Sigmoid colon (tissue), 3 donors: ENCODE measurements at regions not wholly inside any gene's neighbourhood (a gene's known extent, or its start where the extent isn't known, plus 50 kb on each side); places are given as distances from the start of the nearest gene placed in this dataset.

Experiments used
- POLR2A ChIP-seq, 2 donors: fragments of 450-650 bp; IDR thresholded peaks; one replicate each; pipeline ENCODE4 v1.6.1; 2016; ENCODE audit warnings: antibody characterized with exemption in 2 of 2, mild to moderate bottlenecking in 2 of 2, moderate library complexity in 2 of 2
- TF ChIP-seq, protein P1 (sequence below), 4 experiments: fragments of 450-650 bp in 3 of 4; fragments of 200-600 bp in 1 of 4; IDR thresholded peaks; one replicate each; pipeline ENCODE4 v1.5.1; 2016 to 2019; ENCODE audit warnings: antibody characterized with exemption in 4 of 4, mild to moderate bottlenecking in 3 of 4, moderate library complexity in 2 of 4

DNA sequence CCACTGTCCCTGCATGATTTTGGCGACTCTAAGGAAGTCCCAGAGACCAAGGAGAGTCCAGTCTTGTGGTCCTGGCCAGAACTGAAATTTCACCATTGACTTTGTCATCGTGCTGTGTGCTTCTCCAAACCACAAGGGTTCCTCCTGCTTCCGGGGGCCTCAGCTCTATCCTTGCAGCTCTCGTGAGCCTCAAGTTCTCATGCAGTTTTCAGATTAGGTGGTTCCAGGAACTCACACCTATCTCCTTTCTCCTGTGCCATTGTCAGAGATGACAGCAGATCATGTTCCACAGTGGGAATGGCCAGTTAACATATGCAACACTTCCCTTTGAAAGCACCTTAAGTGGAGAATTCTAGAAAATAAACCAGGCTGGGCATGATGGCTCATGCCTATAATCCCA lies 97.9 kb upstream of the CRHR1 start:
- no peak for TF ChIP-seq POLR2A (IDR thresholded peaks at IDR 0.05)
- TF ChIP-seq, protein P1, sequence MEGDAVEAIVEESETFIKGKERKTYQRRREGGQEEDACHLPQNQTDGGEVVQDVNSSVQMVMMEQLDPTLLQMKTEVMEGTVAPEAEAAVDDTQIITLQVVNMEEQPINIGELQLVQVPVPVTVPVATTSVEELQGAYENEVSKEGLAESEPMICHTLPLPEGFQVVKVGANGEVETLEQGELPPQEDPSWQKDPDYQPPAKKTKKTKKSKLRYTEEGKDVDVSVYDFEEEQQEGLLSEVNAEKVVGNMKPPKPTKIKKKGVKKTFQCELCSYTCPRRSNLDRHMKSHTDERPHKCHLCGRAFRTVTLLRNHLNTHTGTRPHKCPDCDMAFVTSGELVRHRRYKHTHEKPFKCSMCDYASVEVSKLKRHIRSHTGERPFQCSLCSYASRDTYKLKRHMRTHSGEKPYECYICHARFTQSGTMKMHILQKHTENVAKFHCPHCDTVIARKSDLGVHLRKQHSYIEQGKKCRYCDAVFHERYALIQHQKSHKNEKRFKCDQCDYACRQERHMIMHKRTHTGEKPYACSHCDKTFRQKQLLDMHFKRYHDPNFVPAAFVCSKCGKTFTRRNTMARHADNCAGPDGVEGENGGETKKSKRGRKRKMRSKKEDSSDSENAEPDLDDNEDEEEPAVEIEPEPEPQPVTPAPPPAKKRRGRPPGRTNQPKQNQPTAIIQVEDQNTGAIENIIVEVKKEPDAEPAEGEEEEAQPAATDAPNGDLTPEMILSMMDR (IDR thresholded peaks at IDR 0.05): no peak
